Suprapubic skin (tissue), 4 donors: ENCODE measurements at regions not wholly inside any gene's neighbourhood (a gene's known extent, or its start where the extent isn't known, plus 50 kb on each side); places are given as distances from the start of the nearest gene placed in this dataset.

Experiments used
- EP300 ChIP-seq: sonication (generic); formaldehyde crosslinking; IDR thresholded peaks from one replicate; pipeline ENCODE4 v1.6.1; 2017; ENCODE audit warnings: antibody characterized with exemption
- POLR2A ChIP-seq, 2 donors: fragments of 450-650 bp; IDR thresholded peaks; one replicate each; pipeline ENCODE4 v1.6.1; 2017; ENCODE audit warnings: antibody characterized with exemption in 2 of 2, mild to moderate bottlenecking in 2 of 2, moderate library complexity in 2 of 2
- POLR2AphosphoS5 ChIP-seq, 3 donors: sonication (generic); formaldehyde crosslinking; IDR thresholded peaks; one replicate each; pipeline ENCODE4 v1.6.1; 2017; ENCODE audit warnings: antibody characterized with exemption in 3 of 3
- TF ChIP-seq, protein P1 (sequence below), 2 donors: fragments of 200-600 bp in 1 of 2; fragments of 450-650 bp in 1 of 2; sonication (generic) in 1 of 2; IDR thresholded peaks; one replicate each; pipeline ENCODE4 v1.5.1; 2016 to 2019; ENCODE audit warnings: antibody characterized with exemption in 2 of 2, mild to moderate bottlenecking in 1 of 2, moderate library complexity in 1 of 2

DNA sequence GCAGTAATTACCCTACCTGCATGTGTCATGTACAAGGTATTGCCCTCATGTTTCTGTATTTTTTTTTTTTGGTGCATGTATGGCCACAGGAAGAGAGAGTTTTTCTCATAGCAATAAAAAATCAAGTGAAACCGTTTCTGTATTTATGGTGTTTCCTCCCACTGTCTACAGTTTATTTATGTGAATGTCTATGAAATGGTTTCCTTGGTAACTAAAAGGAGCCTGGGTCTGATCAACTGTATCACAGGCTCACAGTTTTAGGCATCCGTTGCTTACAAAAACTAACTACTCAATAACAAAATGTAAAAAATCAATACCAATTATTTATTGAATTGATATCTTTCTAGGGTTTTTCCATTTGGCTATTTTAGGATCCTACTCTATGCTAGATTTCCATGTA, 464.4 kb downstream of the TAF11L14 start:
- TF ChIP-seq POLR2A (IDR thresholded peaks at IDR 0.05) = no peak
- TF ChIP-seq, protein P1, sequence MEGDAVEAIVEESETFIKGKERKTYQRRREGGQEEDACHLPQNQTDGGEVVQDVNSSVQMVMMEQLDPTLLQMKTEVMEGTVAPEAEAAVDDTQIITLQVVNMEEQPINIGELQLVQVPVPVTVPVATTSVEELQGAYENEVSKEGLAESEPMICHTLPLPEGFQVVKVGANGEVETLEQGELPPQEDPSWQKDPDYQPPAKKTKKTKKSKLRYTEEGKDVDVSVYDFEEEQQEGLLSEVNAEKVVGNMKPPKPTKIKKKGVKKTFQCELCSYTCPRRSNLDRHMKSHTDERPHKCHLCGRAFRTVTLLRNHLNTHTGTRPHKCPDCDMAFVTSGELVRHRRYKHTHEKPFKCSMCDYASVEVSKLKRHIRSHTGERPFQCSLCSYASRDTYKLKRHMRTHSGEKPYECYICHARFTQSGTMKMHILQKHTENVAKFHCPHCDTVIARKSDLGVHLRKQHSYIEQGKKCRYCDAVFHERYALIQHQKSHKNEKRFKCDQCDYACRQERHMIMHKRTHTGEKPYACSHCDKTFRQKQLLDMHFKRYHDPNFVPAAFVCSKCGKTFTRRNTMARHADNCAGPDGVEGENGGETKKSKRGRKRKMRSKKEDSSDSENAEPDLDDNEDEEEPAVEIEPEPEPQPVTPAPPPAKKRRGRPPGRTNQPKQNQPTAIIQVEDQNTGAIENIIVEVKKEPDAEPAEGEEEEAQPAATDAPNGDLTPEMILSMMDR (IDR thresholded peaks at IDR 0.05) = no peak
- no peak for TF ChIP-seq POLR2AphosphoS5 (IDR thresholded peaks at IDR 0.05)
- TF ChIP-seq EP300 = no peak
